Loucy (cell line): ENCODE measurements at regions not wholly inside any gene's neighbourhood (a gene's known extent, or its start where the extent isn't known, plus 50 kb on each side); places are given as distances from the start of the nearest gene placed in this dataset.

Experiments
- EZH2phosphoT487 ChIP-seq: fragments of 200-600 bp; IDR thresholded peaks from 2 replicates; pipeline ENCODE4 v1.6.1; 2018; ENCODE audit warnings: antibody characterized with exemption, mild to moderate bottlenecking, moderate library complexity, borderline replicate concordance
- TF ChIP-seq, protein P1 (sequence below): fragments of 200-600 bp; sonication (generic); conservative IDR thresholded peaks from 2 replicates; pipeline ENCODE4 v1.5.1; 2014; ENCODE audit warnings: mild to moderate bottlenecking, antibody characterized with exemption, low read length

DNA sequence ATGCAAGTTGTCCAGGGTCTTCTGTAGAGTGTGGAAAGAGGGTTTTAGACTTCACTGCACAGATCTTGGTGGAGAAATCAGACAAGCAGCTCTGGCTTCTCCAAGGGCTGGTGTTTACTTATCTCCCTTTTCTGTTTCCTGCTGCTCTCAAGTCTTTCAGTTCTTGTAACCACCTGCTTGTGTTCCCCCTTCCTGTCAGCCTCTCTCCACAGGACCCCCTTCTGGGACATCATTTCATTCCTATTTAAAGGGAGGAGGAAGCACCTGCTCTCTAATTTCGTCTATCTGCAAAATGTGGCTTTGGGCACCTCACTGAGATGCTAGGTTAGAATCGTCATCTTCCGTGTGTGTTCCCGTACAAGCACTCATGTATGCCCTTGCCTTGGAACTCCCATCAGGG lies 636.2 kb downstream of the MTRR start:
- TF ChIP-seq, protein P1, sequence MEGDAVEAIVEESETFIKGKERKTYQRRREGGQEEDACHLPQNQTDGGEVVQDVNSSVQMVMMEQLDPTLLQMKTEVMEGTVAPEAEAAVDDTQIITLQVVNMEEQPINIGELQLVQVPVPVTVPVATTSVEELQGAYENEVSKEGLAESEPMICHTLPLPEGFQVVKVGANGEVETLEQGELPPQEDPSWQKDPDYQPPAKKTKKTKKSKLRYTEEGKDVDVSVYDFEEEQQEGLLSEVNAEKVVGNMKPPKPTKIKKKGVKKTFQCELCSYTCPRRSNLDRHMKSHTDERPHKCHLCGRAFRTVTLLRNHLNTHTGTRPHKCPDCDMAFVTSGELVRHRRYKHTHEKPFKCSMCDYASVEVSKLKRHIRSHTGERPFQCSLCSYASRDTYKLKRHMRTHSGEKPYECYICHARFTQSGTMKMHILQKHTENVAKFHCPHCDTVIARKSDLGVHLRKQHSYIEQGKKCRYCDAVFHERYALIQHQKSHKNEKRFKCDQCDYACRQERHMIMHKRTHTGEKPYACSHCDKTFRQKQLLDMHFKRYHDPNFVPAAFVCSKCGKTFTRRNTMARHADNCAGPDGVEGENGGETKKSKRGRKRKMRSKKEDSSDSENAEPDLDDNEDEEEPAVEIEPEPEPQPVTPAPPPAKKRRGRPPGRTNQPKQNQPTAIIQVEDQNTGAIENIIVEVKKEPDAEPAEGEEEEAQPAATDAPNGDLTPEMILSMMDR, result no peak
- TF ChIP-seq EZH2phosphoT487, result no peak
